Activated gamma-delta T cell (primary cell): ENCODE measurements at regions not wholly inside any gene's neighbourhood (a gene's known extent, or its start where the extent isn't known, plus 50 kb on each side); places are given as distances from the start of the nearest gene placed in this dataset.
A peak's percentile ranks its signal among the peaks of the same experiment; 100 is the strongest.

ENCODE experiments used
- DNase-seq: peaks from one replicate; lab custom pipeline; 2025; lab: John Stamatoyannopoulos, UW

DNA sequence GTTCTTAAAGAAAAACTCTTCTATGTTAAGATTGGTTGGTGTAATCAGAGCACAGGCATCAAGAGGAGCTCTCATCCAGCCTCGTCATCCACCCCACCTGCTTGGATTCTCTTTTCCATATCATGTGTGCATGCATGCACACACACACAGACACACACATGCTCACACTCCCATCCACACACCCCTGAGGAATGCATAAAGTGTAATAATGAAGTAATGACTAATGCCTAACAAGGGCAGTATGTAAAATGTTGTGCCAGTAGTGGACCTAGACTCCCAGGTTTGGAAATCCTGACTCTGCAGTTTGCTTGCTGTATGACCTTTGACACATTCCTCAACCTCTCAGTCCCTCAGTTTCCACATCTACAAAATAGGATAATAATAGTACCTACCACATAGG lies 280.0 kb upstream of the ANKRD55 start:
- DNase-seq: no peak

GRCh38 chr5:56512313-56512996 lies 279.3 kb upstream of the ANKRD55 start:
- no peak for DNase-seq

- no peak for DNase-seq
Measured at GRCh38 chr5:56511326-56511841, 278.3 kb upstream of the ANKRD55 start.

DNA sequence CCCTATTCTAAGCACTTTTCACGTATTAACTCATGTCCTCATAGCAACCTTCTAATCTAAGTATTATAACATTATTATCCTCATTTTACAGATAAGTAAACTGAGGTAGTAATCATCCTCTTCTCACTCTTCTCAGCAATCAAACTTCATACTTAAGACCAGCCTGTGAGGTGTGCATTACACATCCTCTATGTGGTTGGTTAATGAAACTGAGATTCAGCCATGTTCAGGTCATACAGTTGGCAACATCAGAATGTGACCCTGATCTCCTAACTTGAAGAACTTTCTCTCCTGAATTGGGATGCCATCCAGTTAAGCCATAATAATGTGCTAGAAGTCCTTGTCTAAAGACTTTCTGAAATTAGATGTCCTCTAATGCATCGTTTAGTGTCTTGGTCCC lies 275.1 kb upstream of the ANKRD55 start:
- DNase-seq: no peak

DNA sequence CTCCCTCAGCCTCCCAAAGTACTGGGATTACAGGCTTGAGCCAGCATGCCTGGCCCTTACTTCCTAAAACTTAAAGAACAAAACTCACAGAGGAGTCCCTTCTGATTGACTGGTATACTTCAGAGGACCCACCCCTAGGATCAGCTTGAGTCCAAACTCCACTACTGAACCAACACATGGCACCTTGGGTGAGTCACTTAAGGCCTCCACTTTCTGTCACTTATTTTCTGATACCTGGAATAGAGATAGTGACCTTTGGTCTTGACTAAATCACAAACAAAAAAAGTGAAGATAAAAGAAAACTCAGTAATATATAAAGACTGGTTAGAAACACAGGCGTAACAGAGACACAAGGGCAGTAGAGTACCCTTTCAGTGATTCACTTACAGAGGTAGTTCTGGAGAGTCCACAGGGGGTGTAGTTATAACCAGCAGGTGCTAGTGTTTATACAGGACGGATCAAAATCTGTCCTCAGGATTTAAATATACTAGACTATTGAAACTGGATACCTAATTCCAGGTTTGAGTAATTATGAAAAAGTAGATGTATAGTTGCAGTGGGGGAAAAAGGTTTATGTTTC lies 274.3 kb upstream of the ANKRD55 start:
- DNase-seq: no peak

DNA sequence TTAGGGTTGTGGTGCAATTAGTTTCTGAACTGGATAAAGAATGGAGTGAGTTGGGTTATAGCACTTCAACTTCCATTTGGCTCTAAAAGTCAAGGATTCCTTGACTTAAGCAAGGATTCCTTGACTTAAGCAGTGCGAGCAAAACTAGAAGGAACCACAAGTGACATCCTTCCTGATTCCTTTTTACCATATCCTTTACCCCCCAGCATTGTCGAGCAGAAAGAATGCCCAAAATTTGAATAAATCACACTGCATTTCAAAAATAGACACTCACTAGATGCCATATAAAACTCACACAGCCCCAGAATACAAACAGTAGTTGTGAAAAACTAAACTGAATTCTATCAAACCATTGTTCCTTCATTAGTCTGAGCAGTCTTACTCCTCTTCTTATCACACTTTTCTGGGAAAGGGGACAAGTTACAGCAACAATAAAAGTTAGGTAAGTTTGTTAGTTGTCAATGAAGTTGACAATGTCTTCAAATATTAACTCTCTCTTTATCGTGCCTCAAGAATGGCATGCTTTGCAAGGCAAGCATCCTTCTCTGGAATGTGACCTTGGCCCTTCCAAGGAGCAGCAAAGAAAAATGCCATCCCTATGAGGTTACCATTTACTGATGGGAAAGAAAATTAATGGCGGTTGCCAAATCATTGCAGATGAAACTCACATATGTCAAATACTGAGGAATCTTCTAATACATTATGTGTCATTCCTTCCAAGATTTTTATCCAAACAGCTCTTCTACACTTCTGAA lies 273.3 kb upstream of the ANKRD55 start:
- DNase-seq: no peak

- DNase-seq: no peak
Measured at GRCh38 chr5:56503929-56504328, 270.8 kb upstream of the ANKRD55 start.

- no peak for DNase-seq
Measured at GRCh38 chr5:56501781-56502557, 268.8 kb upstream of the ANKRD55 start.

GRCh38 chr5:56499901-56500300 lies 266.8 kb upstream of the ANKRD55 start:
- DNase-seq: no peak

DNA sequence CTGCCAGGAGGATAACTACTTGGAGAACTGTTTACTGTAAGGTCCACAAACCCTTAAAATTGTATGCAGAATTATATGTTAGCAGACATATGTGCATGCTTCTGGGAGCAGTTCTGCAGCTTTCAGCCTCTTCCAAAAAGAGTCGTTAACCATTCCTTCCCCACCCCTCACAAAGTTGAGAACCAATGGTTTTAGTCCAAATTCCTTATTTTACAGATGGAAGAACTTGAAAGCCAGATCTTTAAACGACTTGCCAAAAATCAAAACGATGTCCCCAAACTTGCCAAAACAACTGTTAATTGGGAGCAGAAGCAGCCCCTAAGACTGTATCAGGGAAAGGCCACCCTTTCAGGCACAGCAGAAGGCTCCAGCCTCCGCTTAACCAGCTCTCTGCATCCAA lies 266.4 kb upstream of the ANKRD55 start:
- no peak for DNase-seq

DNA sequence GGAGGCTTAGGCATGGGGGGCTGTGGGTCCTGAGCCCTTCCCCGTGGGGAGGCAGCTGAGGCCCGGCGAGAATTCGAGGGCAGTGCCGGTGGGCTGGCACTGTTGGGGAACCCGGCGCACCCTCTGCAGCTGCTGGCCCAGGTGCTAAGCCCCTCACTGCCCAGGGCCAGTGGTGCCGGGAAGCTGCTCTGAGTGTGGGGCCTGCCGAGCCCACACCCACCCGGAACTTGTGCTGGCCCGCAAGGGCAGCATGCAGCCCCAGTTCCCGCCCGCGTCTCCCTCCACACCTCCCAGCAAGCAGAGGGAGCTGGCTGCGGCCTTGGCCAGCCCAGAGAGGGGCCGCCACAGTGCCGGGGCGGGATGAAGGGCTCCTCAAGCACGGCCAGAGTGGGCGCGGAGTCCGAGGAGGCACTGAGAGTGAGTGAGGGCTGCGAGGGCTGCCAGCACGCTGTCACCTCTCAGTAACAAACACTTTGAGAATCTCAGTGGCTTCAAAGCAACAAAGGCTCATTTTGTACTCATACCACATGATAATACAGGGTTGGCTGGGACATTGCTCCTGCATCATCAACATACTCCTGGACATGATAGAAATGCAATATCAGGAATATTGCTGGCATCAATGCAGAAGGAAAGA lies 265.7 kb upstream of the ANKRD55 start:
- peak; percentile 7 for DNase-seq

DNA sequence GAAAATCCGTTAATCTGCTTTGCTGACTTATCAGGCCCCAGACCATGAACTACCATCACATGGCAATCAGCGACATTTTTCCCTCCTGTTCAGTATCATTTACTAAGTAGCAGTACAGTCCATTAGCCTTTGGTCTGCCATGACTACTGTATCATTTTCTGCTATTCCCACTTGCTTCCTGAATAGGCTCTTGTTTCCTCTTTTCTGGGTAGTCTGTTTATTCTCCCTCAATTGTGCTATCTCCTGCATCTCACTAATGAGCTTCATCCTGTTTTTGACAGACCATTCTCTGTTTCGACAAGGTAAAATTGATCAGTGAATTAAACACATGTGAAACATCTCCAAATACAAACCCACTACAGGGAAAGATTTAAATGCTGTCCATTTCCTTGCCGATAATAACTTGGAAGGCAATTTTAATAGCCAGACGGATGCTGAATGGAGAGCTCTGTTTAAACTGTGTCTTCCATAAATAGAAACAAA lies 263.5 kb upstream of the ANKRD55 start:
- no peak for DNase-seq

- DNase-seq: no peak
Measured at GRCh38 chr5:56494300-56494731, 261.2 kb upstream of the ANKRD55 start.

DNA sequence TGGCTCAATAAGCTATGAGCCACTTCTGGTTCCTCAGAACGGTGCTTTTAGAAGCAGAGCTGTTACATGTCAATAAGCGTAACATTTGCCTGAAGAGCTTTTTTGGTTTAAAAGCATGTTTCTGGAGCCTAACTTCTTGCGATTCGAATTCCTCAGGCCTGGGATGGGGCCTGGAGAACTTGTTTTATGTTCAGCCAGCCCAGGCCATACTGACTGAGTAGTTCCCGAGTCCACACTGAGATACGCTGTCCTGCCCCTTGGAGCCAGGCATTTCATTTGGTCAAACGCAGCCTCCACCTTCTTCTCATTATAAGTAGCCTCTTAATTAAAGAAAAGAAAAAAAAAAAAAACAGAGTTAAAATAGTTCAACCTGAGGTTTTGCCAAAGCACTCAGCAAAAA lies 260.6 kb upstream of the ANKRD55 start:
- no peak for DNase-seq

DNA sequence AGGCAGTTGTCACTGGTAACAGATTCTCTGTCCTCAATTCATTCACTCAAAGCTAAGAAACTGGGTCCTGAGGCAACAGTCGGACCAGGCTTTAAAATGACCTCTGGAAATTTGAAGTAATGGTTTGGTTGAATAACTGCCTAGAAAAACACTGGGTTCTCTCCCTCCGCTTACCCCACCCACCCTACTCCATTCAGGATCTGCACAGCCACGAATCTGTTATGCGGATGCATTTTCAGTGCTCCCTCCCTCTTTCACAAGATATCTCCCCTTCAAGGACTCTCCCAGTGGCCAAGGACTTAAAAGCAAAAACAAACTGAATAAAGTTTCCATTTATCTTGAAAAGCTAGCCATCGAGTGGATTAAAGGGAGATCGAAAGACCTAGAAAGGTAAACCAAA lies 260.2 kb upstream of the ANKRD55 start:
- no peak for DNase-seq

- DNase-seq: no peak
Measured at GRCh38 chr5:56492812-56493211, 259.7 kb upstream of the ANKRD55 start.

DNA sequence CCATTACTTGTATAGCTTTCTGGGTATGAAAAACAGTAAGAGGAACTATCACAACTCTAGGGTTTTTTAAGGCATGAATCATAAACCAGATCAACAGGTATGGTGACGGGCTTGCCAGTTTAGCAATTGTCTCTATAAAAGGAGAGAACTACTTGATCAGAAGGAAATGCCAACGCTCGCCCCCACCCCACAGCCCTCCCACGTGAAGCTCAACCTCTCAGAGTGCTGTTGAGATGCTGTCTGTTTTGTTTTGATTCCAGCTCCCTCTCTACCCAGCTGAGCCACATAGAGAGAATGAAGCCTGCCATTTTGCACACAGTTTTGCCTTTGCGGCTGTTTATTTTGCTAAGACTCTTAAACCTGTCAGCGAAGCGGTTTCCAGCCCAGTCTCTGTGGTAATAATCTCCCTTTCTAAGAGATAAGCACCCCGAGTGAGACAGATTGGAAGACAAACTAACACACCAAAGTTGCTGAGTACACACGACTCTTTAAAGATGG lies 257.9 kb upstream of the ANKRD55 start:
- DNase-seq: no peak

- DNase-seq: no peak
Measured at GRCh38 chr5:56489272-56489671, 256.1 kb upstream of the ANKRD55 start.

GRCh38 chr5:56487528-56488115 lies 254.5 kb upstream of the ANKRD55 start:
- peak; percentile 8 for DNase-seq

DNA sequence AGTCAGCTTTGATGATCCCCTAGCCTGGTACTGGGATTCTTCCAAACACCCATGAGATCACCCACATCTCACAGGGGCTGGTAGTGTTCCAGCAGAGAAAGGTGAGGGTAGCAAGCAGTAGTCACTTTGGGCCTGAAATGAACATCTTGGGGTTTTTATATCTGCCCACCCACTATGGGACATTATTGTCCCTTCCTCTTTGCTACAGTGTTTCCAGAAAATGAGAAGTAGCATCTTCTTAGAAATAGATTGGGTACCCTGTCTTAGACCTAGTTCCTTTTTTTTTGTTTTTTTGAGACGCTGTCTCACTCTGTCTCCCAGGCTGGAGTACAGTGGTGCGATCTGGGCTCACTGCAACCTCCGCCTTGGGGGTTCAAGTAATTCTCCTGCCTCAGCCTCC lies 249.2 kb upstream of the ANKRD55 start:
- DNase-seq: no peak
